Umbilical cord (tissue), 1 donor: ENCODE measurements at regions not wholly inside any gene's neighbourhood (a gene's known extent, or its start where the extent isn't known, plus 50 kb on each side); places are given as distances from the start of the nearest gene placed in this dataset.
"Not testable (repeated sequence)": the region's sequence is repeated elsewhere in the genome, so short reads cannot be mapped to it uniquely, and the experiment has no call there.

ENCODE experiments used
- DNase-seq: peaks from one replicate; pipeline ENCODE4 v3.0.0-alpha.2; 2015; ENCODE audit warnings: low spot score

GRCh38 chr10:131531265-131532190 lies 220.0 kb upstream of the TCERG1L start:
- no peak for DNase-seq

- no peak for DNase-seq
Measured at GRCh38 chr10:131532291-131532690, 220.8 kb upstream of the TCERG1L start.

- DNase-seq, result no peak
Measured at GRCh38 chr10:131532745-131533341, 221.3 kb upstream of the TCERG1L start.

GRCh38 chr10:131533846-131534526 lies 222.5 kb upstream of the TCERG1L start:
- no peak for DNase-seq

- DNase-seq, result no peak
Measured at GRCh38 chr10:131534836-131535235, 223.3 kb upstream of the TCERG1L start.

- no peak for DNase-seq
Measured at GRCh38 chr10:131536676-131537075, 225.2 kb upstream of the TCERG1L start.

GRCh38 chr10:131537281-131537680 lies 225.8 kb upstream of the TCERG1L start:
- peak; percentile 71 for DNase-seq

GRCh38 chr10:131544495-131544894 lies 233.0 kb upstream of the TCERG1L start:
- DNase-seq, result no peak

GRCh38 chr10:131546086-131546810 lies 234.7 kb upstream of the TCERG1L start:
- DNase-seq, result no peak

- no peak for DNase-seq
Measured at GRCh38 chr10:131547129-131547799, 235.7 kb upstream of the TCERG1L start.

- no peak for DNase-seq
Measured at GRCh38 chr10:131548176-131548575, 236.7 kb upstream of the TCERG1L start.

- no peak for DNase-seq
Measured at GRCh38 chr10:131549116-131549515, 237.6 kb upstream of the TCERG1L start.

GRCh38 chr10:131553121-131553520 lies 241.6 kb upstream of the TCERG1L start:
- no peak for DNase-seq

GRCh38 chr10:131553581-131553980 lies 242.1 kb upstream of the TCERG1L start:
- DNase-seq, result no peak

GRCh38 chr10:131554821-131555220 lies 243.3 kb upstream of the TCERG1L start:
- DNase-seq, result no peak

- no peak for DNase-seq
Measured at GRCh38 chr10:131555406-131555805, 243.9 kb upstream of the TCERG1L start.

- DNase-seq, result no peak
Measured at GRCh38 chr10:131556061-131556896, 244.8 kb upstream of the TCERG1L start.

- peak; percentile 52 for DNase-seq
Measured at GRCh38 chr10:131556897-131557495, 245.5 kb upstream of the TCERG1L start.

GRCh38 chr10:131557956-131558355 lies 246.4 kb upstream of the TCERG1L start:
- DNase-seq, result not testable (repeated sequence)

GRCh38 chr10:131559450-131559911 lies 248.0 kb upstream of the TCERG1L start:
- no peak for DNase-seq
